Activated CD8-positive, alpha-beta T cell treated with anti-CD3 and anti-CD28 coated beads for 36 hours (primary cell): ENCODE measurements at regions not wholly inside any gene's neighbourhood (a gene's known extent, or its start where the extent isn't known, plus 50 kb on each side); places are given as distances from the start of the nearest gene placed in this dataset.

Experiments
- ATAC-seq: fragments of 200-7000 bp; cut with Tn5 transposase; one replicate; pipeline ENCODE4 v1.10.0; 2021; ENCODE audit warnings: mild to moderate bottlenecking, moderate library complexity
- CTCF ChIA-PET: fragments of 350-600 bp; sonication (Branson Sonifier 250); formaldehyde crosslinking; loops from one replicate; lab custom pipeline; 2021; ENCODE audit warnings: antibody characterized with exemption; lab: Charles Lee
- POLR2A ChIA-PET: fragments of 350-600 bp; sonication (Branson Sonifier 250); formaldehyde crosslinking; loops from one replicate; lab custom pipeline; 2021; ENCODE audit warnings: antibody characterized with exemption; lab: Charles Lee
- DNase-seq: peaks from one replicate; pipeline ENCODE4 v3.0.0-alpha.2; 2020
- H3K27ac Mint-ChIP-seq: one replicate; pipeline ENCODE4 v1.8.0; 2021; ENCODE audit warnings: mild to moderate bottlenecking, mixed read lengths
- H3K27me3 Mint-ChIP-seq: one replicate; pipeline ENCODE4 v1.8.0; 2021; ENCODE audit warnings: mixed read lengths
- H3K36me3 Mint-ChIP-seq: one replicate; pipeline ENCODE4 v1.8.0; 2021; ENCODE audit warnings: low read depth, mixed read lengths
- H3K4me1 Mint-ChIP-seq: one replicate; pipeline ENCODE4 v1.8.0; 2021; ENCODE audit warnings: low read depth, mixed read lengths
- H3K4me3 Mint-ChIP-seq: one replicate; pipeline ENCODE4 v1.8.0; 2021; ENCODE audit warnings: mild to moderate bottlenecking, moderate library complexity, mixed read lengths
- H3K9me3 Mint-ChIP-seq: one replicate; pipeline ENCODE4 v1.8.0; 2021; ENCODE audit warnings: mixed read lengths
- intact Hi-C: fragments of 100-400 bp; cut with micrococcal nuclease; formaldehyde crosslinking; loops from one replicate; pipeline ENCODE4 v1.10.0; 2022
- TF ChIP-seq, protein P1 (sequence below): fragments of 200-600 bp; IDR thresholded peaks from one replicate; pipeline ENCODE4 v1.8.0; 2022; ENCODE audit warnings: antibody characterized with exemption, mild to moderate bottlenecking

- Mint-ChIP-seq H3K4me1 (no peaks in the 10 kb centered on the region), H3K27me3 (peaks cover 15% of the 10 kb centered on the region), H3K36me3 (no peaks in the 10 kb centered on the region), H3K27ac (no peak overlapping the region), H3K9me3 (peaks cover 5% of the 10 kb centered on the region), H3K4me3 (no peak overlapping the region)
- intact Hi-C loops = no loop called here
- no peak for ATAC-seq
- POLR2A ChIA-PET = no interaction called here
- CTCF ChIA-PET = no interaction called here
- DNase-seq = no peak
- TF ChIP-seq, protein P1, sequence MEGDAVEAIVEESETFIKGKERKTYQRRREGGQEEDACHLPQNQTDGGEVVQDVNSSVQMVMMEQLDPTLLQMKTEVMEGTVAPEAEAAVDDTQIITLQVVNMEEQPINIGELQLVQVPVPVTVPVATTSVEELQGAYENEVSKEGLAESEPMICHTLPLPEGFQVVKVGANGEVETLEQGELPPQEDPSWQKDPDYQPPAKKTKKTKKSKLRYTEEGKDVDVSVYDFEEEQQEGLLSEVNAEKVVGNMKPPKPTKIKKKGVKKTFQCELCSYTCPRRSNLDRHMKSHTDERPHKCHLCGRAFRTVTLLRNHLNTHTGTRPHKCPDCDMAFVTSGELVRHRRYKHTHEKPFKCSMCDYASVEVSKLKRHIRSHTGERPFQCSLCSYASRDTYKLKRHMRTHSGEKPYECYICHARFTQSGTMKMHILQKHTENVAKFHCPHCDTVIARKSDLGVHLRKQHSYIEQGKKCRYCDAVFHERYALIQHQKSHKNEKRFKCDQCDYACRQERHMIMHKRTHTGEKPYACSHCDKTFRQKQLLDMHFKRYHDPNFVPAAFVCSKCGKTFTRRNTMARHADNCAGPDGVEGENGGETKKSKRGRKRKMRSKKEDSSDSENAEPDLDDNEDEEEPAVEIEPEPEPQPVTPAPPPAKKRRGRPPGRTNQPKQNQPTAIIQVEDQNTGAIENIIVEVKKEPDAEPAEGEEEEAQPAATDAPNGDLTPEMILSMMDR = no peak
Observed at GRCh38 chr6:1139155-1139890, 172.6 kb upstream of the FOXQ1 start.

DNA sequence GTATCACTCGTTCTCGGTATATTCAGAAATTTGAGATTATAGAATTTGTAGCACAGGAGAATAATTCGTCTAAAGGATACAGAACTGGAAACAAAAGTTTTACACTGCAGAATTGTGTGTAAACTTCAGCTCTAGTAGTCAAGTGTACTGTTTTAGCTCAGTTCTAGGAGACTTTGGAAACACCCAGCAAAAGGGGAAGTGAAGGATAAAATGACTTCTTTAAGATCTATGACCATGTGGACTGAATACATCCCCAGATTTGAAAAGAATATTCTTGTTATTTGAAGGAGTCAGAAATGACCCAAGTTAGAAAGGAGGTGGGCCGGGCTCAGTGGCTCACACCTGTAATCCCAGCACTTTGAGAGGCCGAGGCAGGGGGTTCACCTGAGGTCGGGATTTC is 174.0 kb upstream of the FOXQ1 start:
- ATAC-seq = no peak
- H3K4me1 Mint-ChIP-seq = no peaks in the 10 kb centered on the region
- ChIA-PET CTCF (no interaction called here), POLR2A (no interaction called here)
- peaks cover 15% of the 10 kb centered on the region for H3K27me3 Mint-ChIP-seq
- no peak for DNase-seq
- no peak overlapping the region for H3K4me3 Mint-ChIP-seq
- peaks cover 5% of the 10 kb centered on the region for H3K9me3 Mint-ChIP-seq
- intact Hi-C loops = no loop called here
- H3K36me3 Mint-ChIP-seq = no peaks in the 10 kb centered on the region
- TF ChIP-seq, protein P1 = no peak
- H3K27ac Mint-ChIP-seq = no peak overlapping the region

DNA sequence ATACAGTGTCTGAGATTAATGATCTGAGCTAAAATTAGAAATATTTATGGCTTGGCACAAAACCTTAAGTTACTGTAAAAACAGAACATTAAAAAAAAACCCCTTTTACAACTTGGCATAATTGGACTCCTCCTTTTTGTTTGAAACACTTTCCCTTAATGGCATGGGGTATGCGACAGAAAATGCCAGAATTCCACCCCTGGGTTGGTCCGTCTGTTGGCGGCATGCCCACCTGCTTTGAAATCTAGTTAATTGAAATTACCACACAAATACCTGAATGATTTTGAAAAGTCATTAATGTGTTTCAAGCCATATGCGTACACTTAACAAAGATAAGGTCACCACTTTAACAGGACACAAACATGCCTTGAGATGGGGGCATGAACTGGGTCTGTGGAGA is 175.1 kb upstream of the FOXQ1 start:
- H3K9me3 Mint-ChIP-seq = peaks cover 5% of the 10 kb centered on the region
- H3K27ac Mint-ChIP-seq = no peak overlapping the region
- TF ChIP-seq, protein P1 = no peak
- DNase-seq = no peak
- H3K36me3 Mint-ChIP-seq = no peaks in the 10 kb centered on the region
- intact Hi-C loops = no loop called here
- ChIA-PET CTCF (no interaction called here), POLR2A (no interaction called here)
- H3K4me3 Mint-ChIP-seq = no peak overlapping the region
- ATAC-seq = no peak
- no peaks in the 10 kb centered on the region for H3K4me1 Mint-ChIP-seq
- H3K27me3 Mint-ChIP-seq = peaks cover 14% of the 10 kb centered on the region

DNA sequence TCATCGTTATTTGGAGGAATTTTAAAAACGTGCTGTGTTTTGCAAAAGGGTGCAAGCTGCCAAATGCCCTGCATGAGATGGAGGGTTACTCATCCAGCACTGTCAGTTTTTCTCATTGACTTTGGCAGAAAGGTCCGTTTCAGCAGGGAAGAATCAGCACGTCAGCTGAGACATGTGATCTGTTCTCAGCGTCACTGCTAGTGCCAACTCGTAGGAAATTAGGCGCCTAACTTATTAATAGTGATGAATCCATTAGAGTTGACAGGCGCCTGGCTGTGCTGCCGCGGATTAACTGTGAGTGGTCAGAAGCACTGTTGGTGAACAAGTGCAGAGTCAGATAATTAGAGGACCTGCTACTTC is 175.5 kb upstream of the FOXQ1 start:
- TF ChIP-seq, protein P1 = no peak
- Mint-ChIP-seq H3K27me3 (peaks cover 17% of the 10 kb centered on the region), H3K4me1 (no peaks in the 10 kb centered on the region), H3K36me3 (no peaks in the 10 kb centered on the region), H3K9me3 (peaks cover 5% of the 10 kb centered on the region), H3K27ac (no peak overlapping the region), H3K4me3 (no peak overlapping the region)
- ATAC-seq (no peak), DNase-seq (no peak)
- POLR2A ChIA-PET = no interaction called here
- intact Hi-C loops = no loop called here
- CTCF ChIA-PET = no interaction called here

- Mint-ChIP-seq H3K27me3 (peaks cover 18% of the 10 kb centered on the region), H3K4me3 (no peak overlapping the region), H3K4me1 (no peaks in the 10 kb centered on the region), H3K27ac (no peak overlapping the region), H3K9me3 (peaks cover 5% of the 10 kb centered on the region), H3K36me3 (no peaks in the 10 kb centered on the region)
- DNase-seq (no peak), ATAC-seq (no peak)
- TF ChIP-seq, protein P1 = no peak
- ChIA-PET POLR2A (no interaction called here), CTCF (no interaction called here)
- intact Hi-C loops = no loop called here
Observed at GRCh38 chr6:1135726-1136414, 176.0 kb upstream of the FOXQ1 start.
